HG03095 (cell line): ENCODE measurements at regions not wholly inside any gene's neighbourhood (a gene's known extent, or its start where the extent isn't known, plus 50 kb on each side); places are given as distances from the start of the nearest gene placed in this dataset.

Source experiments
- ATAC-seq: cut with Tn5 transposase; IDR thresholded peaks from one replicate; pipeline ENCODE4 v1.9.1; 2021; ENCODE audit warnings: moderate library complexity; ENCODE audit not compliant: unreplicated experiment

GRCh38 chr11:10387206-10388083, 67.6 kb upstream of the AMPD3 start:
- ATAC-seq: no peak

- no peak for ATAC-seq
These were observed 67.0 kb upstream of the AMPD3 start for GRCh38 chr11:10388101-10388500.

GRCh38 chr11:10388574-10388973, 66.5 kb upstream of the AMPD3 start:
- ATAC-seq: no peak

- ATAC-seq: no peak
These were observed 64.7 kb upstream of the AMPD3 start for GRCh38 chr11:10390375-10390774.

DNA sequence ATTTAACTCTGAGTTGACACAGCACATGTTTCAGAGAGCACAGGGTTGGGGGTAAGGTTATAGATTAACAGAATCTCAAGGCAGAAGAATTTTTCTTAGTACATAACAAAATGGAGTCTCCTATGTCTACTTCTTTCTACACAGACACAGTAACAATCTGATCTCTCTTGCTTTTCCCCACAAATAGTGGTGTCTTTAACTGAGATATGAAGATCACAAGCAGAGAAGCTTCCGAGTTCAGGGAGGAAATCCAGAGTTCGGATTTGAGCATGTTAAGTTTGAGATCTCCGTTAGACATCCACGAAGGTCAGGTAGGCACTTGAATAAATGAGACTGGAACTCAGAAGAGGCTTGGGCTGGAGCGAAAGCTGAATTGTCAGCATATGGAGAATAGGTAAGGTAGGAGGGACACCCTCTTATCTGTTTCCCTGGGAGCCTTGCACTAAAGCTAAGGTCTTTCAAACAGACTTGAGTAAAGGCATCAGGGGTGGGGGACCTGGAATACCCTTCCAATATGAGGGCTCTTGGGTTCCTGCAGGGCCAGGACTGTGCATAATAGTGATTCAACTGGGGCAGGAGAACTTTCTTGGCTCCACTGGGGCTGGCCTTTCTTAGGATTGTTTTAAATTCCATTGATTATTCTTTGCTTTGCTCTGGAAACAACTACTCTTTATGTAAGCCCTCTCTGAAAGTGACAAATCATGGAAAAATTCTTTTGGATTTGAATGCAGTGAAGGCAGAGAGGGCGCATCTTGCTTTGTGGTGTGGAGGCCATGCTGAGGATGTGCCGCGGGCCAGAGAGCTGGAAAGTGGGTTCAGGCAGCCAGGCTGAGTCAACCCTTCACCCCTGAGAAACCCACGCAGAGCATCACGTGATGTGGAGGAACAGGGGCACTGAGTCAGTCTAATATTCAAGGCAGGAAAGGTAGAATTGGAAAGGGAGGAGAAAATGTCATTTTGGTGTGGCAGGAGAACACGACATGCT, 62.7 kb upstream of the AMPD3 start:
- ATAC-seq: no peak

DNA sequence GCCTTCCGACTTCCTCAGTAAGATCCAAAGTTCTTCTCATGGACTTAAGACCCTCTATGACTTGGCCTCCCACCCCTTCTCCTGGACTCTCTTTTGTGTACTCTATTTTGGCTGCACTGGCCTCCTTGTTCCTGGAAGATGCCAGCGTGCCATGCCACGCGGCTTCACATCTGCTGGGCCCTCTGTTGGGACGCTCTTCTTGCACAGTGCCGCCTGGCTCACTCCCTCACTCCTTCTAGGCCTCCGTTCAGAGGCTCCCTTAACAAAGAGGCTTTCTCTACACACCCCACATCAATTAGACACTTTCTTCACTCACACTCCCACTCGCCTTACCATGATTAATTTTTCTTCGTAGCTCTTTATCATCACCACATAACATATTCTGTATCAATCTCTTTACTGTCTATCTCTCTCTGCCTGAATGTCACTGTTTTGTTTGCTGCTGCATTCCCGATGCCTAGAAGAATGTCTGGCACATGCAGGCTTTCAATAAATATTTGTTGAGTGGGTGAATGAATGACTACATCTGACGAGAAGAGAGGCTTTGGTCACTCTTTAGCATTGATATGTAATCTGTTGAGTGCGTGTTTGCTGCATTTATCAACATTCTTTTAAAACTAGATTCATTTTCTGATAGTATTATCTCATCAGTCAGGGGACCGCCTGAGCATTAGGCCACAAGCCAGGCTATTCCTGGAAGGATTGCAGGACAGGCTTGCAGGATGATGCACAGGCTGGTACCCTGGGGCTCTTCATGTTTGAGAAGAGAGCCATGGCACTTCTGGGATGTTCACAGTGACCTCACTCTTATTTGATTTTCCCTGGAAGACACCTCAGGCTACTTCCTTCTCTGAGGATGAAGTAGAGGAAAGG, 60.6 kb upstream of the AMPD3 start:
- ATAC-seq: no peak

DNA sequence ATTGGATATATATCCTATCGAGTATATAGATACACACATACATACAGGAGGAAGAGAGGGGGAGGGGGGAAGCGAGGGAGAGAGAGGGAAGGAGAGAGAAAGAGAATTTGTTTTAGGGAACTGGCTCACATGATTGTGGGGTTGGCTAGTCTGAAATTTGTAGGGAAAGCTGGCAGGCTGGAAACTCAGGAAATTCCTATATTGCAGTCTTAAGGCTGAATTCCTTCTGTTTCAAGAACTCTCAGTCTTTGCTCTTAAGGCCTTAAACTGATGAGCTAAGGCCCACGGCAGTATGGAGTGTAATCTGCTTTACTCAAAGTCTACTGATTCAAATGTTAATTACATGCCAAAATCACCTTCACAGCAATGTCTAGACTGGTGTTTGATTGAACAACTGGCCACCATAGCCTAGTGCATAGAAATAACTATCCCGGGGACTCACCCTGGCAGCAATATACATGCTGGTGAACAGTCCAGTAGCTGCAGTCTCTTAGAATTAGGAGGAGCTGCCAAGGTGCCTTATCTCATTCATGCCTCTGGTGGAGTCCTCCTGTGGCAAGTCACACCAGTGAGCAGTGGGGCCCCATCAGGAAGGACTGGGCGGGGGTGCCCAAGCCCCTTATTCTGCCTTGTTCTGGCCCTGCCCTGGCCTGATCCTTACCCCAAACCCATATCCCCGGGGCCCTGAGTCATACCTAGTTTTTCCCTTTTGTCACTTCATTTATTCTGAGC, 59.7 kb upstream of the AMPD3 start:
- ATAC-seq: no peak

GRCh38 chr11:10396771-10397170, 58.3 kb upstream of the AMPD3 start:
- no peak for ATAC-seq

DNA sequence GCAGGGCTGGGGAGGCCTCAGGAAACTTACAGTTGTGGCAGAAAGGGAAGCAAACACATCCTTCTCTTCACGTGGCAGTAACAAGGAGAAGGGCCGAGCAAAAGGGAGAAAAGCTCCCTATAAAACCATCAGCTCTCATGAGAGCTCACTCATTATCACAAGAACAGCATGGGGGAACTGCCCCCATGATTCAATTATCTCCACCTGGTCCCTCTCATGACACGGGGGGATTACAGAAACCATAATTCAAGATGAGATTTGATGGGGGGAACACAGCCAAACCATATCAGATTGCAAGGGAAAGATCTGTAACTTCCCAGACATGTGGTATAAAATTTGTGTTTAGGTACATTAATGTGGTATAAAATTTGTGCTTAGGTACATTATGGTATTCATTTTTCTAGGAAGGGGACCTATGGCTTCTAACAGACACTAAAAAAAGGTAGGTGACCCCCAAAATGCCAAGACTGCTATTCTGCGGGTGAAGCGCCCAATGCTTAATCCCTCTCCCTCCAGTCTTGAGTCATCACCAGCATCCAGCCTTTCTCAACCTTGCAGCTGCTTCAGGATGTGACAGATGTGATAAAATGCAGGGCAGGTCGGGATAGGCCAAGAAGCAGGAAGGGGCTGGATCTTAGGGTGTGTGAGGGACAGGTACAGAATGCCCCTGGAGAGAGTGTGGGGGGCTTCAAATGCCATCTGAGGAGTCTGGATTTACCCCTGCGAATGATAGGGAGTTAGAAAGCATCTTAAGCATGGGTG, 57.7 kb upstream of the AMPD3 start:
- no peak for ATAC-seq

- no peak for ATAC-seq
These were observed 56.5 kb upstream of the AMPD3 start for GRCh38 chr11:10398525-10398924.

DNA sequence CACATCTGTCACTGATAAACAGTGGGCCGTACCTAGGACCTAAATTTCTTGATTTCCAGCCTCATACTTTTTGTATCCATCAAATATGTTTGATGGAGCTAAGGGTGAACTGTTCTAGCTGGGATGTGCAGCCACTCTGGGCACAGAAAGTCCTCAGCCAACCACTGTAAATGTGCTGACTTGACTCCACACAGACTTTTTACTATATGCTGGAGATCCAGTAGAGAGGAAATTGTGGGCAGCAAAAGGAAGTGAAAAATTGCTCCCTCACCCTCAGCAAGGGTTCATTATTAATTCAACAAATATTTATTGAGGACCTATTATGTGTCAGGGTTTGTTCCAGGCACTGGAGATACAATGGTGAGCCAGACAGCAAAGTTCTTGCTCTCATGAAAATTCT, 54.2 kb upstream of the AMPD3 start:
- no peak for ATAC-seq

GRCh38 chr11:10401256-10401655, 53.8 kb upstream of the AMPD3 start:
- no peak for ATAC-seq

- ATAC-seq: no peak
These were observed 53.2 kb upstream of the AMPD3 start for GRCh38 chr11:10401696-10402392.
